Globus pallidus (tissue), 1 donor: ENCODE measurements at regions not wholly inside any gene's neighbourhood (a gene's known extent, or its start where the extent isn't known, plus 50 kb on each side); places are given as distances from the start of the nearest gene placed in this dataset.

Source experiments
- DNase-seq: peaks from one replicate; pipeline ENCODE4 v3.0.0-alpha.2; 2015; ENCODE audit warnings: low spot score

- DNase-seq = no peak
Observed at GRCh38 chr2:48258481-48259149, 55.9 kb upstream of the FOXN2 start.

DNA sequence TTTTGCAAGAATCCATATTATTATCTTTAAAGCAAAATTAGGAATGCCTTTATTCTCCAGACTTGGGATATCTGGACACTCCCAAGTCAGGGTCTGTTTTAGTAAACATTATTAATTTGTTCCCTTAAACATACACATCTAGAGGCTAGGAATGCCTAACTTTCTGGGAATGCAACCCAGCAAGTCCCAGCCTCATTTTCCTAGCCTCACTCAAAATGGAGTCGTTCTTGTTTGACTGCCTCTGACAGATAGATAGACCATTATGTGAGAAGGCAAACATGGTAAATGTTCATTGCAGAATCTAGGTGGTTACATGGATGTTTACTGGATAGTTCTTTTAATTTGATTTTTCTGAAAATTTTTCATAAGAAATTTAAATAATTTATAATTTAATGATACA, 54.7 kb upstream of the FOXN2 start:
- no peak for DNase-seq

GRCh38 chr2:48264627-48265026, 49.9 kb upstream of the FOXN2 start:
- no peak for DNase-seq
